HepG2 (cell line): ENCODE measurements at regions not wholly inside any gene's neighbourhood (a gene's known extent, or its start where the extent isn't known, plus 50 kb on each side); places are given as distances from the start of the nearest gene placed in this dataset.

Experiments
- ATAC-seq: fragments of 200-7000 bp; cut with Tn5 transposase; 3 replicates; pipeline ENCODE4 v1.9.1; 2020; ENCODE audit warnings: mild to moderate bottlenecking, moderate library complexity
- BruUV-seq: library from RNA; stranded (reverse); fragments of 400-500 nt; replicated peaks from 2 replicates; lab custom pipeline; 2021; lab: Mats Ljungman, UMichigan
- CTCF ChIA-PET: fragments of 300-600 bp; formaldehyde crosslinking; extraction: SDS; loops from one replicate; lab custom pipeline; 2021; ENCODE audit warnings: low total read pairs, inconsistent platforms, low intra/inter-chr PET ratio; lab: Yijun Ruan, JAX
- POLR2A ChIA-PET: fragments of 350-600 bp; sonication (Branson Sonifier 250); formaldehyde crosslinking; loops from one replicate; lab custom pipeline; 2020; ENCODE audit warnings: antibody characterized with exemption, inconsistent platforms; lab: Yijun Ruan, JAX
- DNase-seq: peaks from one replicate; pipeline ENCODE4 v3.0.0-alpha.2; 2015; ENCODE audit warnings: low spot score
- FAIRE-seq: peaks from 3 replicates; lab custom pipeline; 2011; peaks lifted over from hg19 to GRCh38; lab: Jason Lieb, UNC
- H2AFZ ChIP-seq: one replicate; pipeline ENCODE4 v1.6.1; 2011; ENCODE audit warnings: low read length, inconsistent platforms
- H3K27ac ChIP-seq: fragments of 300-600 bp; 3 replicates; pipeline ENCODE4 v1.8.0; 2011; ENCODE audit warnings: mixed run types, mild to moderate bottlenecking, mixed read lengths, low read length, inconsistent platforms; ENCODE audit not compliant: insufficient read depth; ENCODE audit errors: extremely low read length
- H3K27me3 ChIP-seq, 2 experiments: fragments of 200-600 bp in 1 of 2; 2 replicates in 1 of 2; 3 replicates in 1 of 2; pipeline versions ENCODE4 v1.6.0 to v1.8.0; 2011; ENCODE audit warnings: low read length in 2 of 2, mild to moderate bottlenecking in 2 of 2, moderate library complexity in 2 of 2, inconsistent platforms in 1 of 2; ENCODE audit not compliant: insufficient read depth in 2 of 2, control insufficient read depth in 1 of 2
- H3K36me3 ChIP-seq, 2 experiments: fragments of 200-600 bp in 1 of 2; replicated peaks in 1 of 2; 2 replicates in 1 of 2; 3 replicates in 1 of 2; pipeline versions ENCODE4 v1.5.1 to v1.8.0; 2011; ENCODE audit warnings: low read length in 2 of 2, inconsistent platforms in 1 of 2; ENCODE audit not compliant: insufficient read depth in 2 of 2, control insufficient read depth in 1 of 2
- H3K4me1 ChIP-seq: 2 replicates; pipeline ENCODE4 v1.5.1; 2012; ENCODE audit warnings: low read length, inconsistent platforms; ENCODE audit not compliant: insufficient read depth
- H3K4me2 ChIP-seq: 2 replicates; pipeline ENCODE4 v1.6.0; 2011; ENCODE audit warnings: low read depth, low read length, inconsistent platforms
- H3K4me3 ChIP-seq, 3 experiments: fragments of 200-600 bp in 1 of 3; sonication (generic), shearing (Covaris generic) in 1 of 3; replicated peaks in 1 of 3; 2 replicates each; pipeline ENCODE4 v1.5.1; 2011 to 2016; ENCODE audit warnings: low read length in 3 of 3, inconsistent platforms in 2 of 3, low read depth in 2 of 3, mild to moderate bottlenecking in 2 of 3, control low read depth in 1 of 3, mixed read lengths in 1 of 3; ENCODE audit not compliant: insufficient read depth in 1 of 3
- H3K79me2 ChIP-seq: one replicate; pipeline ENCODE4 v1.6.1; 2011; ENCODE audit warnings: low read length, inconsistent platforms; ENCODE audit not compliant: insufficient read depth
- H3K9ac ChIP-seq: 2 replicates; pipeline ENCODE4 v1.6.0; 2011; ENCODE audit warnings: mild to moderate bottlenecking, low read depth, low read length, inconsistent platforms; ENCODE audit not compliant: insufficient read depth
- H3K9me3 ChIP-seq: 2 replicates; pipeline ENCODE4 v1.5.1; 2012; ENCODE audit warnings: mild to moderate bottlenecking, low read length
- H4K20me1 ChIP-seq: 2 replicates; pipeline ENCODE4 v1.6.0; 2011; ENCODE audit warnings: inconsistent platforms, mild to moderate bottlenecking, low read length, moderate library complexity; ENCODE audit not compliant: insufficient read depth
- AGO1 ChIP-seq: fragments of 200-400 bp; formaldehyde crosslinking; IDR thresholded peaks from 2 replicates; pipeline ENCODE4 v1.6.1; 2017; ENCODE audit warnings: mild to moderate bottlenecking, low read depth, low read length, moderate library complexity; ENCODE audit not compliant: poor library complexity, severe bottlenecking
- AHDC1 ChIP-seq: sonication (generic); formaldehyde crosslinking; IDR thresholded peaks from 2 replicates; pipeline ENCODE4 v1.5.1; 2020; ENCODE audit warnings: mild to moderate bottlenecking, missing genetic modification reagents, borderline replicate concordance
- EED ChIP-seq: sonication (generic); formaldehyde crosslinking; IDR thresholded peaks from 2 replicates; pipeline ENCODE4 v1.5.0; 2020; ENCODE audit warnings: mild to moderate bottlenecking, missing genetic modification reagents
- HOXD1 ChIP-seq: sonication (generic); formaldehyde crosslinking; IDR thresholded peaks from 2 replicates; pipeline ENCODE4 v1.5.0; 2020; ENCODE audit warnings: missing genetic modification reagents
- PBX2 ChIP-seq: IDR thresholded peaks from 2 replicates; pipeline ENCODE4 v1.6.1; 2016; ENCODE audit warnings: control low read depth
- SIX4 ChIP-seq: sonication (generic); formaldehyde crosslinking; IDR thresholded peaks from 2 replicates; pipeline ENCODE4 v1.4.0; 2020; ENCODE audit warnings: missing genetic modification reagents
- ZBTB1 ChIP-seq: sonication (generic); formaldehyde crosslinking; IDR thresholded peaks from 2 replicates; pipeline ENCODE4 v1.4.0; 2020; ENCODE audit warnings: missing genetic modification reagents, borderline replicate concordance
- ZFP62 ChIP-seq: sonication (generic); formaldehyde crosslinking; IDR thresholded peaks from 2 replicates; pipeline ENCODE4 v1.4.0; 2020; ENCODE audit warnings: missing genetic modification reagents
- ZNF207 ChIP-seq: fragments of 450-650 bp; IDR thresholded peaks from 2 replicates; pipeline ENCODE4 v1.6.1; 2016; ENCODE audit warnings: antibody characterized with exemption, borderline replicate concordance
- ZNF256 ChIP-seq: sonication (generic); formaldehyde crosslinking; conservative IDR thresholded peaks from 2 replicates; pipeline ENCODE4 v1.4.0; 2020; ENCODE audit warnings: missing genetic modification reagents
- ZNF296 ChIP-seq: sonication (generic); formaldehyde crosslinking; conservative IDR thresholded peaks from 2 replicates; pipeline ENCODE4 v1.5.0; 2020; ENCODE audit warnings: mild to moderate bottlenecking, missing genetic modification reagents
- ZNF513 ChIP-seq: sonication (generic); formaldehyde crosslinking; conservative IDR thresholded peaks from 2 replicates; pipeline ENCODE4 v1.5.0; 2020; ENCODE audit warnings: missing genetic modification reagents
- ZNF720 ChIP-seq: sonication (generic); formaldehyde crosslinking; IDR thresholded peaks from 2 replicates; pipeline ENCODE4 v1.4.0; 2020; ENCODE audit warnings: missing genetic modification reagents
- ZNF784 ChIP-seq: sonication (generic); formaldehyde crosslinking; IDR thresholded peaks from 2 replicates; pipeline ENCODE4 v1.5.1; 2020; ENCODE audit warnings: missing genetic modification reagents, mild to moderate bottlenecking, borderline replicate concordance
- ZNF879 ChIP-seq: sonication (generic); formaldehyde crosslinking; IDR thresholded peaks from 2 replicates; pipeline ENCODE4 v1.8.1; 2023; ENCODE audit warnings: missing genetic modification reagents
- ZSCAN22 ChIP-seq: sonication (generic); formaldehyde crosslinking; IDR thresholded peaks from 2 replicates; pipeline ENCODE4 v1.4.0; 2020; ENCODE audit warnings: mild to moderate bottlenecking, missing genetic modification reagents
- WGBS: methylation state at CpG from one replicate; pipeline ENCODE4 v1.1.6; 2017; ENCODE audit warnings: low lambda C conversion rate; 5-methylcytosine and 5-hydroxymethylcytosine counted together
- in situ Hi-C: cut with HindIII; loops from 2 replicates; pipeline ENCODE4 v1.10.0; 2017; ENCODE audit warnings: low pct_unique_long_range_greater_than_20kb; ENCODE audit not compliant: extremely low pct_ligation_motif_present
- intact Hi-C: fragments of 100-400 bp; cut with micrococcal nuclease; formaldehyde crosslinking; loops from one replicate; pipeline ENCODE4 v1.10.0; 2022; ENCODE audit not compliant: unreplicated experiment

- TF ChIP-seq ZNF879 (CRISPR knock-in tag) = no peak
- TF ChIP-seq, all 625 proteins: peak for 0
These were observed 1427.7 kb downstream of the EFNB2 start (continued) for GRCh38 chr13:105107781-105108180.

- H4K20me1 ChIP-seq = no peaks in the 10 kb centered on the region
- peaks cover 45% of the 10 kb centered on the region for H3K9me3 ChIP-seq
- H3K9ac ChIP-seq = no peak overlapping the region
- ATAC-seq = no peak
- H3K79me2 ChIP-seq = no peaks in the 10 kb centered on the region
- no peak for FAIRE-seq
- H3K36me3 ChIP-seq = no peaks in the 10 kb centered on the region
- ChIA-PET CTCF (no interaction called here), POLR2A (no interaction called here)
- DNase-seq = no peak
- no TSS peak for BruUV-seq
- 0% methylated on average over 4 of the region's 4 CpGs for WGBS
- H3K4me3 ChIP-seq = no peak overlapping the region
- H3K27me3 ChIP-seq = no peaks in the 10 kb centered on the region
- H2AFZ ChIP-seq = no peak overlapping the region
- intact Hi-C loops (no loop called here), in situ Hi-C loops (no loop called here)
- no peak overlapping the region for H3K4me2 ChIP-seq
- H3K27ac ChIP-seq = no peak overlapping the region
- no peaks in the 10 kb centered on the region for H3K4me1 ChIP-seq
- no peak for TF ChIP-seq PBX2 (CRISPR knock-in tag)
- no peak for TF ChIP-seq ZNF720 (CRISPR knock-in tag)
- no peak for TF ChIP-seq ZNF207
- TF ChIP-seq ZBTB1 (CRISPR knock-in tag) = no peak
- TF ChIP-seq ZNF256 (CRISPR knock-in tag) = no peak
- TF ChIP-seq SIX4 (CRISPR knock-in tag) = no peak
- no peak for TF ChIP-seq AGO1
- TF ChIP-seq HOXD1 (CRISPR knock-in tag) = no peak
- TF ChIP-seq ZNF513 (CRISPR knock-in tag) = no peak
- no peak for TF ChIP-seq EED
- TF ChIP-seq AHDC1 (CRISPR knock-in tag) = no peak
- TF ChIP-seq ZFP62 = no peak
- TF ChIP-seq ZNF296 (CRISPR knock-in tag) = no peak
- TF ChIP-seq ZNF784 (CRISPR knock-in tag) = no peak
- no peak for TF ChIP-seq ZSCAN22 (CRISPR knock-in tag)
These were observed 1430.0 kb downstream of the EFNB2 start for GRCh38 chr13:105105471-105105870.
